ENCODE measurements at regions not wholly inside any gene's neighbourhood (a gene's known extent, or its start where the extent isn't known, plus 50 kb on each side); places are given as distances from the start of the nearest gene placed in this dataset.

DNA sequence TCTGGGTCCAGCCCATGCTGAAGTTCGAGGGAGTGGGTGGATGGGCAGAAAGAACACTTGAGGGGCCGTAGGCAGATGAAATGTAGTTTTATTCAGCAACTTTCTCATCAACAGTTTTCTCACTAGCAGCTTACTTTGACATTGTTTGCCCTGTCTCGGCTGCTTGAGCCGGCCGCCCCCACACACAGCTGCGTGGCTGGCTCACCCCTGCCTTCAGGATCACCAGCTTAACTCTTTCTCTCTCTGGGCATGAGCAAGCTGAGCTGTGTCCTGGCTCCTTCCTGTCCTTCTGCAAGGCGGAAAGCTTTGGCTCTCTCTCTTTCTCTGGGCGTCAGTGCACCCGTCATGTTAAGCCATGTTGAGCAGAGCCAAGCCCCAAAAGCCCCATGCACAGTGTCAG lies 104.4 kb upstream of the GNG12 start:
- no peak for DNase-seq
- H3K27me3 ChIP-seq (ENCODE audit: control insufficient read depth in 2 of 2, insufficient read depth in 2 of 2, low read length in 2 of 2) = no peaks in the 10 kb centered on the region
- no peaks in the 10 kb centered on the region for H3K36me3 ChIP-seq (replicated peaks in 1 of 2; ENCODE audit: control insufficient read depth in 1 of 2, insufficient read depth in 2 of 2, low read length in 2 of 2)
- H3K79me2 ChIP-seq (ENCODE audit: insufficient read depth, low read length) = no peaks in the 10 kb centered on the region
- intact Hi-C loops (cut with micrococcal nuclease) = no loop called here
- TF ChIP-seq, protein P1, sequence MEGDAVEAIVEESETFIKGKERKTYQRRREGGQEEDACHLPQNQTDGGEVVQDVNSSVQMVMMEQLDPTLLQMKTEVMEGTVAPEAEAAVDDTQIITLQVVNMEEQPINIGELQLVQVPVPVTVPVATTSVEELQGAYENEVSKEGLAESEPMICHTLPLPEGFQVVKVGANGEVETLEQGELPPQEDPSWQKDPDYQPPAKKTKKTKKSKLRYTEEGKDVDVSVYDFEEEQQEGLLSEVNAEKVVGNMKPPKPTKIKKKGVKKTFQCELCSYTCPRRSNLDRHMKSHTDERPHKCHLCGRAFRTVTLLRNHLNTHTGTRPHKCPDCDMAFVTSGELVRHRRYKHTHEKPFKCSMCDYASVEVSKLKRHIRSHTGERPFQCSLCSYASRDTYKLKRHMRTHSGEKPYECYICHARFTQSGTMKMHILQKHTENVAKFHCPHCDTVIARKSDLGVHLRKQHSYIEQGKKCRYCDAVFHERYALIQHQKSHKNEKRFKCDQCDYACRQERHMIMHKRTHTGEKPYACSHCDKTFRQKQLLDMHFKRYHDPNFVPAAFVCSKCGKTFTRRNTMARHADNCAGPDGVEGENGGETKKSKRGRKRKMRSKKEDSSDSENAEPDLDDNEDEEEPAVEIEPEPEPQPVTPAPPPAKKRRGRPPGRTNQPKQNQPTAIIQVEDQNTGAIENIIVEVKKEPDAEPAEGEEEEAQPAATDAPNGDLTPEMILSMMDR (IDR thresholded peaks at IDR 0.05) = no peak
- Mint-ChIP-seq H3K27me3 (ENCODE audit: low read depth in 3 of 3) (peaks cover 0 to 2% (median 2%) of the 10 kb centered on the region in 3 donors), H3K36me3 (no peaks in the 10 kb centered on the region), H3K9me3 (peaks cover 0 to 3% (median 1%) of the 10 kb centered on the region in 7 donors), H3K4me3 (no peak overlapping the region), H3K4me1 (no peaks in the 10 kb centered on the region), H3K27ac (no peak overlapping the region)
- no peak overlapping the region for H3K9ac ChIP-seq (ENCODE audit: insufficient read depth, low read length, poor library complexity, severe bottlenecking)
- no peaks in the 10 kb centered on the region for H4K20me1 ChIP-seq (ENCODE audit: insufficient read depth, low read length)
- H3K4me1 ChIP-seq (ENCODE audit: control insufficient read depth in 1 of 2, insufficient read depth in 2 of 2, low read length in 2 of 2) = no peaks in the 10 kb centered on the region
- no peaks in the 10 kb centered on the region for H3K9me3 ChIP-seq (replicated peaks in 1 of 2; ENCODE audit: control insufficient read depth in 1 of 2, insufficient read depth in 1 of 2, low read length in 2 of 2)
- no peak overlapping the region for H3K4me2 ChIP-seq (replicated peaks; ENCODE audit: extremely low read depth, low read length, poor library complexity, severe bottlenecking)
- no peak overlapping the region for H3K27ac ChIP-seq (ENCODE audit: low read depth in 1 of 2, low read length in 2 of 2)
- H2AFZ ChIP-seq (ENCODE audit: insufficient read depth, low read depth, low read length, poor library complexity, severe bottlenecking) = no peak overlapping the region
- WGBS (ENCODE audit: insufficient coverage) = 76% methylated on average over 7 of the region's 9 CpGs
- H3K4me3 ChIP-seq (replicated peaks in 1 of 3; ENCODE audit: low read depth in 2 of 3, low read length in 3 of 3) = no peak overlapping the region

DNA sequence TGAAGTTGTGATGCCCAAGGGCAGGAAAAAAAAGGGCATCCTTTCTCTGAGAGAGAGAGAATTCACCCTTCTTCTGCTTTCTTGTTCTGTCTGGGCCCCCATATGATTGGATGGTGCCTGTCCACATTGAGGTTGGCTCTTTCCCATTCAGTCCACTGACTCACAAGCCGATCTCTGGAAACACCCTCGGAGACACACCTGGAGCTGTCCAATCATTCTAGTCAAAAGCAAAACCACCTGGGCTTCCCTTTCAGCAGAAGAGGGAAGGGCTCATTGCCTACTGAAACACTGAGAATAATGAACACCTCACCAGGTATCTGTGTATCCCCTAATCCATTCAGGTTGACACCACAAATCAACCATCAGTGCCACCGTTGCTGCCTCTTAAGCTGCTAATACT lies 103.7 kb upstream of the GNG12 start:
- Mint-ChIP-seq H3K9me3 (peaks cover 0 to 3% (median 2%) of the 10 kb centered on the region in 7 donors), H3K27ac (no peak overlapping the region), H3K27me3 (ENCODE audit: low read depth in 3 of 3) (peaks cover 0 to 2% (median 2%) of the 10 kb centered on the region in 3 donors), H3K4me1 (no peaks in the 10 kb centered on the region), H3K36me3 (no peaks in the 10 kb centered on the region), H3K4me3 (no peak overlapping the region)
- intact Hi-C loops (cut with micrococcal nuclease) = no loop called here
- TF ChIP-seq, protein P1 (IDR thresholded peaks at IDR 0.05) = no peak
- Histone ChIP-seq H3K9me3 (replicated peaks in 1 of 2; ENCODE audit: control insufficient read depth in 1 of 2, insufficient read depth in 1 of 2, low read length in 2 of 2) (no peaks in the 10 kb centered on the region), H3K4me1 (ENCODE audit: control insufficient read depth in 1 of 2, insufficient read depth in 2 of 2, low read length in 2 of 2) (no peaks in the 10 kb centered on the region), H2AFZ (ENCODE audit: insufficient read depth, low read depth, low read length, poor library complexity, severe bottlenecking) (no peak overlapping the region), H3K36me3 (replicated peaks in 1 of 2; ENCODE audit: control insufficient read depth in 1 of 2, insufficient read depth in 2 of 2, low read length in 2 of 2) (no peaks in the 10 kb centered on the region), H3K79me2 (ENCODE audit: insufficient read depth, low read length) (no peaks in the 10 kb centered on the region), H3K27ac (ENCODE audit: low read depth in 1 of 2, low read length in 2 of 2) (no peak overlapping the region), H3K27me3 (ENCODE audit: control insufficient read depth in 2 of 2, insufficient read depth in 2 of 2, low read length in 2 of 2) (no peaks in the 10 kb centered on the region), H3K4me2 (replicated peaks; ENCODE audit: extremely low read depth, low read length, poor library complexity, severe bottlenecking) (no peak overlapping the region), H4K20me1 (ENCODE audit: insufficient read depth, low read length) (no peaks in the 10 kb centered on the region), H3K9ac (ENCODE audit: insufficient read depth, low read length, poor library complexity, severe bottlenecking) (no peak overlapping the region), H3K4me3 (replicated peaks in 1 of 3; ENCODE audit: low read depth in 2 of 3, low read length in 3 of 3) (no peak overlapping the region)
- DNase-seq = no peak
- WGBS (ENCODE audit: insufficient coverage) = no CpG with 5 or more reads among the region's 3 CpGs

Data from CD14-positive monocyte (primary cell).